Neural cell (in vitro differentiated cells): ENCODE measurements at regions not wholly inside any gene's neighbourhood (a gene's known extent, or its start where the extent isn't known, plus 50 kb on each side); places are given as distances from the start of the nearest gene placed in this dataset.

Experiments
- H2AFZ ChIP-seq: fragments of 200-600, 300-800 bp; sonication (generic), shearing (Covaris generic); 2 replicates; pipeline ENCODE4 v1.6.0; 2014; ENCODE audit warnings: low read depth, mild to moderate bottlenecking, antibody characterized with exemption, low read length, moderate library complexity
- H3F3A ChIP-seq: fragments of 200-600 bp; shearing (Covaris generic); 2 replicates; pipeline ENCODE4 v1.6.1; 2016; ENCODE audit warnings: mild to moderate bottlenecking, moderate library complexity, mixed read lengths, antibody characterized with exemption, low read length; ENCODE audit not compliant: insufficient read depth, poor library complexity, severe bottlenecking
- H3K27ac ChIP-seq: fragments of 200-600, 300-800 bp; sonication (generic), shearing (Covaris generic); 2 replicates; pipeline ENCODE4 v1.5.1; 2014; ENCODE audit warnings: mild to moderate bottlenecking, low read length, moderate library complexity
- H3K27me3 ChIP-seq: fragments of 300-800, 200-600 bp; sonication (generic), shearing (Covaris generic); 2 replicates; pipeline ENCODE4 v1.6.0; 2014; ENCODE audit warnings: mild to moderate bottlenecking, low read depth, low read length, moderate library complexity; ENCODE audit not compliant: insufficient read depth
- H3K36me3 ChIP-seq: fragments of 300-800, 200-600 bp; sonication (generic), shearing (Covaris generic); 2 replicates; pipeline ENCODE4 v1.5.1; 2014; ENCODE audit warnings: mild to moderate bottlenecking, antibody characterized with exemption, low read length, moderate library complexity; ENCODE audit not compliant: insufficient read depth
- H3K4me2 ChIP-seq: fragments of 300-800, 200-600 bp; sonication (generic), shearing (Covaris generic); 2 replicates; pipeline ENCODE4 v1.6.0; 2014; ENCODE audit warnings: mild to moderate bottlenecking, low read length
- H3K4me3 ChIP-seq: fragments of 300-800, 200-600 bp; sonication (generic), shearing (Covaris generic); 2 replicates; pipeline ENCODE4 v1.5.1; 2014; ENCODE audit warnings: mild to moderate bottlenecking, low read length, moderate library complexity
- H3K79me2 ChIP-seq: fragments of 200-600 bp; shearing (Covaris generic); replicated peaks from 2 replicates; pipeline ENCODE4 v1.6.0; 2014; ENCODE audit warnings: mild to moderate bottlenecking, low read length, moderate library complexity; ENCODE audit not compliant: insufficient read depth
- H3K9ac ChIP-seq: fragments of 300-800, 200-600 bp; sonication (generic), shearing (Covaris generic); 2 replicates; pipeline ENCODE4 v1.6.1; 2016; ENCODE audit warnings: mild to moderate bottlenecking, low read length, mixed read lengths
- H3K9me2 ChIP-seq: fragments of 200-600 bp; shearing (Covaris generic); 2 replicates; pipeline ENCODE4 v1.6.1; 2016; ENCODE audit warnings: mild to moderate bottlenecking, low read length, mixed read lengths; ENCODE audit not compliant: insufficient read depth
- H3K9me3 ChIP-seq: fragments of 200-600, 300-800 bp; sonication (generic), shearing (Covaris generic); 2 replicates; pipeline ENCODE4 v1.6.1; 2016; ENCODE audit warnings: mild to moderate bottlenecking, mixed run types, low read length, moderate library complexity, mixed read lengths
- H4K20me1 ChIP-seq: fragments of 200-600 bp; shearing (Covaris generic); 2 replicates; pipeline ENCODE4 v1.6.1; 2016; ENCODE audit warnings: mild to moderate bottlenecking, mixed run types; ENCODE audit not compliant: insufficient read depth
- EP300 ChIP-seq: fragments of 450-650 bp; conservative IDR thresholded peaks from 2 replicates; pipeline ENCODE4 v1.6.1; 2014; ENCODE audit warnings: antibody characterized with exemption, mild to moderate bottlenecking, moderate library complexity; ENCODE audit not compliant: poor library complexity, severe bottlenecking
- EZH2 ChIP-seq: fragments of 200-600, 300-800 bp; shearing (Covaris generic), sonication (generic); IDR thresholded peaks from 2 replicates; pipeline ENCODE4 v1.6.1; 2014; ENCODE audit warnings: antibody characterized with exemption, low read length, borderline replicate concordance, mild to moderate bottlenecking; ENCODE audit not compliant: insufficient read depth, poor library complexity, severe bottlenecking
- MXI1 ChIP-seq: fragments of 450-650 bp; conservative IDR thresholded peaks from 2 replicates; pipeline ENCODE4 v1.6.1; 2014; ENCODE audit warnings: antibody characterized with exemption, mild to moderate bottlenecking; ENCODE audit not compliant: poor library complexity, severe bottlenecking
- POLR2AphosphoS5 ChIP-seq: IDR thresholded peaks from 2 replicates; pipeline ENCODE4 v1.6.1; 2012
- RAD21 ChIP-seq: fragments of 450-650 bp; conservative IDR thresholded peaks from 2 replicates; pipeline ENCODE4 v1.6.1; 2014; ENCODE audit warnings: antibody characterized with exemption, mild to moderate bottlenecking, moderate library complexity
- SMC3 ChIP-seq: fragments of 450-650 bp; conservative IDR thresholded peaks from 2 replicates; pipeline ENCODE4 v1.6.1; 2014; ENCODE audit warnings: antibody characterized with exemption, mild to moderate bottlenecking, moderate library complexity; ENCODE audit not compliant: poor library complexity
- TAF1 ChIP-seq: IDR thresholded peaks from 2 replicates; pipeline ENCODE4 v1.6.1; 2012; ENCODE audit warnings: low read depth
- TF ChIP-seq, protein P1 (sequence below): IDR thresholded peaks from 2 replicates; pipeline ENCODE4 v1.6.1; 2012; ENCODE audit warnings: borderline replicate concordance
- TF ChIP-seq, protein P2 (sequence below): fragments of 450-650 bp; IDR thresholded peaks from 2 replicates; pipeline ENCODE4 v1.5.1; 2014; ENCODE audit warnings: antibody characterized with exemption, mild to moderate bottlenecking, moderate library complexity; ENCODE audit not compliant: poor library complexity, severe bottlenecking

DNA sequence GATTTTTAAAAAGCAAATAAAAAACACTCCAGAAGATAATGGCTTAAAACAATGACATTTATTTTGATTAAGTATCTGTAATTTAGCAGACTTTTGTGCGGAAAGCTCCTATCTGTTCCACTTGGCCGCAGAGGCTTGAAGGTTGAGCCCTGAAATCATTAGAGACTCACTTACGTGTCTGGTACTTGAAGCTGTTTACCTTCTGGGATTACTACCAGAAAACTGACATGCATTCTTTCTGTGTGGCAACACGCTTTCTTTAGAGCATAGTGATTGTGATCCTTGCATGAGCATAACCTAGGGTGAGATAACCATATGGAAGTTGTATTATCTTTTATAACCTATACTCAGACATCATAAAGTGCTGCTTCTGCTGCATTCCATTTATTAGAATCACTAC is 298.5 kb downstream of the SI start:
- Histone ChIP-seq H3K4me3 (no peak overlapping the region), H2AFZ (no peak overlapping the region), H3K27me3 (no peaks in the 10 kb centered on the region), H3K4me2 (no peak overlapping the region), H3K9me3 (no peaks in the 10 kb centered on the region), H3K36me3 (no peaks in the 10 kb centered on the region), H3F3A (no peaks in the 10 kb centered on the region), H3K9me2 (no peaks in the 10 kb centered on the region), H3K27ac (no peak overlapping the region), H4K20me1 (no peaks in the 10 kb centered on the region), H3K9ac (no peak overlapping the region), H3K79me2 (no peaks in the 10 kb centered on the region)
- TF ChIP-seq POLR2AphosphoS5: no peak
- no peak for TF ChIP-seq RAD21
- TF ChIP-seq MXI1: no peak
- TF ChIP-seq SMC3: no peak
- TF ChIP-seq TAF1: no peak
- TF ChIP-seq, protein P1, sequence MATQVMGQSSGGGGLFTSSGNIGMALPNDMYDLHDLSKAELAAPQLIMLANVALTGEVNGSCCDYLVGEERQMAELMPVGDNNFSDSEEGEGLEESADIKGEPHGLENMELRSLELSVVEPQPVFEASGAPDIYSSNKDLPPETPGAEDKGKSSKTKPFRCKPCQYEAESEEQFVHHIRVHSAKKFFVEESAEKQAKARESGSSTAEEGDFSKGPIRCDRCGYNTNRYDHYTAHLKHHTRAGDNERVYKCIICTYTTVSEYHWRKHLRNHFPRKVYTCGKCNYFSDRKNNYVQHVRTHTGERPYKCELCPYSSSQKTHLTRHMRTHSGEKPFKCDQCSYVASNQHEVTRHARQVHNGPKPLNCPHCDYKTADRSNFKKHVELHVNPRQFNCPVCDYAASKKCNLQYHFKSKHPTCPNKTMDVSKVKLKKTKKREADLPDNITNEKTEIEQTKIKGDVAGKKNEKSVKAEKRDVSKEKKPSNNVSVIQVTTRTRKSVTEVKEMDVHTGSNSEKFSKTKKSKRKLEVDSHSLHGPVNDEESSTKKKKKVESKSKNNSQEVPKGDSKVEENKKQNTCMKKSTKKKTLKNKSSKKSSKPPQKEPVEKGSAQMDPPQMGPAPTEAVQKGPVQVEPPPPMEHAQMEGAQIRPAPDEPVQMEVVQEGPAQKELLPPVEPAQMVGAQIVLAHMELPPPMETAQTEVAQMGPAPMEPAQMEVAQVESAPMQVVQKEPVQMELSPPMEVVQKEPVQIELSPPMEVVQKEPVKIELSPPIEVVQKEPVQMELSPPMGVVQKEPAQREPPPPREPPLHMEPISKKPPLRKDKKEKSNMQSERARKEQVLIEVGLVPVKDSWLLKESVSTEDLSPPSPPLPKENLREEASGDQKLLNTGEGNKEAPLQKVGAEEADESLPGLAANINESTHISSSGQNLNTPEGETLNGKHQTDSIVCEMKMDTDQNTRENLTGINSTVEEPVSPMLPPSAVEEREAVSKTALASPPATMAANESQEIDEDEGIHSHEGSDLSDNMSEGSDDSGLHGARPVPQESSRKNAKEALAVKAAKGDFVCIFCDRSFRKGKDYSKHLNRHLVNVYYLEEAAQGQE: no peak

DNA sequence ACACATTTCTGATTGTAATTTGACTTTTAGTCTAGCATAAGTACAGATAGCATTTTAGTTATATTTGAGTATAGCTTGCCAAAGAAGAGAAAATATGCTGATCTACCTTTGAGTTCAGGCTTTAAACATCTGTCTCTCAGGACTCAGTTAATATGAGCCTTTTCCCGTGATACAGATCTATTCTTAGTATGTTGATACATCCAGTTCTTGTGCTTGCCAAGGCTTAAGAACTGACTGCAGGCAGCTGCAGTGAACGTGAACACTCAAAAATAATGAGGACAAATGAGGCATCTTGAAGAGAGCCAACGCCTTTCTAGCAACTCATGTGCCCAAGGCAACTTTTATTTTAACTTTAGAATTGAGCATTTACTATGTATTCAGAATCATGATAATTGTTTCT is 325.5 kb downstream of the SI start:
- H3K27me3 ChIP-seq: no peaks in the 10 kb centered on the region
- no peak overlapping the region for H3K27ac ChIP-seq
- no peak overlapping the region for H3K9ac ChIP-seq
- no peaks in the 10 kb centered on the region for H3K79me2 ChIP-seq
- no peaks in the 10 kb centered on the region for H3K9me3 ChIP-seq
- TF ChIP-seq SMC3 (no peak), EP300 (no peak), RAD21 (no peak), POLR2AphosphoS5 (no peak), EZH2 (no peak), MXI1 (no peak), TAF1 (no peak)
- TF ChIP-seq, protein P1: no peak
- TF ChIP-seq, protein P2, sequence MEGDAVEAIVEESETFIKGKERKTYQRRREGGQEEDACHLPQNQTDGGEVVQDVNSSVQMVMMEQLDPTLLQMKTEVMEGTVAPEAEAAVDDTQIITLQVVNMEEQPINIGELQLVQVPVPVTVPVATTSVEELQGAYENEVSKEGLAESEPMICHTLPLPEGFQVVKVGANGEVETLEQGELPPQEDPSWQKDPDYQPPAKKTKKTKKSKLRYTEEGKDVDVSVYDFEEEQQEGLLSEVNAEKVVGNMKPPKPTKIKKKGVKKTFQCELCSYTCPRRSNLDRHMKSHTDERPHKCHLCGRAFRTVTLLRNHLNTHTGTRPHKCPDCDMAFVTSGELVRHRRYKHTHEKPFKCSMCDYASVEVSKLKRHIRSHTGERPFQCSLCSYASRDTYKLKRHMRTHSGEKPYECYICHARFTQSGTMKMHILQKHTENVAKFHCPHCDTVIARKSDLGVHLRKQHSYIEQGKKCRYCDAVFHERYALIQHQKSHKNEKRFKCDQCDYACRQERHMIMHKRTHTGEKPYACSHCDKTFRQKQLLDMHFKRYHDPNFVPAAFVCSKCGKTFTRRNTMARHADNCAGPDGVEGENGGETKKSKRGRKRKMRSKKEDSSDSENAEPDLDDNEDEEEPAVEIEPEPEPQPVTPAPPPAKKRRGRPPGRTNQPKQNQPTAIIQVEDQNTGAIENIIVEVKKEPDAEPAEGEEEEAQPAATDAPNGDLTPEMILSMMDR: no peak
- H3K4me3 ChIP-seq: no peak overlapping the region
- no peak overlapping the region for H2AFZ ChIP-seq
- no peaks in the 10 kb centered on the region for H4K20me1 ChIP-seq
- no peaks in the 10 kb centered on the region for H3K9me2 ChIP-seq
- H3K4me2 ChIP-seq: no peak overlapping the region
- H3F3A ChIP-seq: no peaks in the 10 kb centered on the region
- no peaks in the 10 kb centered on the region for H3K36me3 ChIP-seq
